ENCODE measurements at regions not wholly inside any gene's neighbourhood (a gene's known extent, or its start where the extent isn't known, plus 50 kb on each side); places are given as distances from the start of the nearest gene placed in this dataset.

- DNase-seq (ENCODE audit: low spot score) = no peak
These were observed 512.8 kb upstream of the TENM4 start for GRCh38 chr11:79953629-79954028.

- DNase-seq (ENCODE audit: low spot score) = no peak
These were observed 509.9 kb upstream of the TENM4 start for GRCh38 chr11:79950741-79951140.

GRCh38 chr11:79950172-79950571 lies 509.3 kb upstream of the TENM4 start:
- no peak for DNase-seq (ENCODE audit: low spot score)

- DNase-seq (ENCODE audit: low spot score) = no peak
These were observed 508.7 kb upstream of the TENM4 start for GRCh38 chr11:79949574-79949973.

- no peak for DNase-seq (ENCODE audit: low spot score)
These were observed 501.8 kb upstream of the TENM4 start for GRCh38 chr11:79942646-79943045.

- no peak for DNase-seq (ENCODE audit: low spot score)
These were observed 501.3 kb upstream of the TENM4 start for GRCh38 chr11:79942090-79942489.

GRCh38 chr11:79940974-79941735 lies 500.3 kb upstream of the TENM4 start:
- DNase-seq (ENCODE audit: low spot score) = peak; percentile 4

- no peak for DNase-seq (ENCODE audit: low spot score)
These were observed 499.3 kb upstream of the TENM4 start for GRCh38 chr11:79940165-79940564.

- DNase-seq (ENCODE audit: low spot score) = no peak
These were observed 498.3 kb upstream of the TENM4 start for GRCh38 chr11:79939111-79939510.

- DNase-seq (ENCODE audit: low spot score) = no peak
These were observed 497.0 kb upstream of the TENM4 start for GRCh38 chr11:79937676-79938334.

GRCh38 chr11:79932612-79933011 lies 491.8 kb upstream of the TENM4 start:
- DNase-seq (ENCODE audit: low spot score) = no peak

GRCh38 chr11:79931692-79932091 lies 490.9 kb upstream of the TENM4 start:
- no peak for DNase-seq (ENCODE audit: low spot score)

GRCh38 chr11:79926707-79927106 lies 485.9 kb upstream of the TENM4 start:
- no peak for DNase-seq (ENCODE audit: low spot score)

GRCh38 chr11:79925570-79925969 lies 484.7 kb upstream of the TENM4 start:
- no peak for DNase-seq (ENCODE audit: low spot score)

- DNase-seq (ENCODE audit: low spot score) = no peak
These were observed 481.8 kb upstream of the TENM4 start for GRCh38 chr11:79922641-79923040.

GRCh38 chr11:79920480-79920879 lies 479.6 kb upstream of the TENM4 start:
- DNase-seq (ENCODE audit: low spot score) = no peak

- no peak for DNase-seq (ENCODE audit: low spot score)
These were observed 478.5 kb upstream of the TENM4 start for GRCh38 chr11:79919350-79919749.

GRCh38 chr11:79918846-79919245 lies 478.0 kb upstream of the TENM4 start:
- DNase-seq (ENCODE audit: low spot score) = no peak

GRCh38 chr11:79906164-79906563 lies 465.3 kb upstream of the TENM4 start:
- DNase-seq (ENCODE audit: low spot score) = no peak

- DNase-seq (ENCODE audit: low spot score) = no peak
These were observed 461.7 kb upstream of the TENM4 start for GRCh38 chr11:79902493-79902892.

GRCh38 chr11:79897896-79898295 lies 457.1 kb upstream of the TENM4 start:
- no peak for DNase-seq (ENCODE audit: low spot score)

- DNase-seq (ENCODE audit: low spot score) = no peak
These were observed 455.4 kb upstream of the TENM4 start for GRCh38 chr11:79896258-79896657.

- no peak for DNase-seq (ENCODE audit: low spot score)
These were observed 453.3 kb upstream of the TENM4 start for GRCh38 chr11:79894111-79894510.

GRCh38 chr11:79890272-79890671 lies 449.4 kb upstream of the TENM4 start:
- no peak for DNase-seq (ENCODE audit: low spot score)
